ENCODE measurements at regions not wholly inside any gene's neighbourhood (a gene's known extent, or its start where the extent isn't known, plus 50 kb on each side); places are given as distances from the start of the nearest gene placed in this dataset.

DNA sequence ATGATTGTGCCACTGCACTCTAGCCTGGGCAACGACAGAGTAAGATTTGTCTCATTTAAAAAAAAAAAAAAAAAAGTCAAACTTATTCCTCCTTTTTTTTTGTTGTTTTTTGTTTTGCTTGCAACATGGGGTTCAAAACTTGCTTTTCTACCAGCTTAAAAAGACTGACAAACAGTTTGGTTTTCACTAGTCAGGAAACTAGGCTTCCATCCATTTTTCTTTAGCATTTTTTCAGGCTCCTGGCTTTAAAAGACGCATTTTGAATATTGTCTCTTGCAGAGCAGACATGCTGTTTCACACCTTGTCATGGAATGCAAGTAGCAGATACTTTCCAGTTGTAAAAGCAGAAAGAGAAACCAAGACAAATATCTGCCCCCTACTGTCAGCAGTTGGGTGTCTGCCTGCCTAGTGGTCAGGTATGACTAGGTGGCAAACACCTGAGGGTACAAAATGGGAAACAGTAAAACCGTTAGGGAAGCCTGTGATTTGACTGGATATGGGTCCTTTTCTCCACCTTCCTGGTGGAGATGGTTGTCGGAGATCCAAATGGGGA is 139.9 kb downstream of the CCDC71L start:
- Histone ChIP-seq H3K36me3 (ENCODE audit: control insufficient read depth in 2 of 2, insufficient read depth in 1 of 2, low read length in 2 of 2) (no peaks in the 10 kb centered on the region), H3K27ac (ENCODE audit: extremely low read depth, low read depth, low read length) (no peak overlapping the region), H3K4me3 (ENCODE audit: low read depth, low read length) (no peak overlapping the region), H3K9me3 (ENCODE audit: control insufficient read depth, insufficient read depth, low read depth, low read length) (no peaks in the 10 kb centered on the region), H3K4me1 (ENCODE audit: control insufficient read depth, insufficient read depth, low read length) (no peaks in the 10 kb centered on the region)
- CTCF ChIA-PET = interaction anchor here (0.5 to 0.7 kb wide), 2 partner anchors 327 to 1048 kb away, joined by 3 read pairs; no protein-coding TSS in a partner anchor
- TF ChIP-seq ZNF112 (tag by site-specific recombination; IDR thresholded peaks at IDR 0.05) (no peak), ZFP69B (tag by site-specific recombination; IDR thresholded peaks at IDR 0.05) (no peak), ZFP37 (tag by site-specific recombination; IDR thresholded peaks at IDR 0.05) (no peak), ZNF791 (tag by site-specific recombination; IDR thresholded peaks at IDR 0.05) (no peak), SETDB1 (IDR thresholded peaks at IDR 0.05; ENCODE audit: insufficient read length, low read length) (no peak), ZNF423 (tag by site-specific recombination; IDR thresholded peaks at IDR 0.05) (no peak), ZNF621 (tag by site-specific recombination; IDR thresholded peaks at IDR 0.05) (no peak), ZNF433 (tag by site-specific recombination; IDR thresholded peaks at IDR 0.05; ENCODE audit: low read depth) (no peak), ZNF23 (tag by site-specific recombination; IDR thresholded peaks at IDR 0.05; ENCODE audit: borderline replicate concordance) (no peak)
- TF ChIP-seq, protein P1, sequence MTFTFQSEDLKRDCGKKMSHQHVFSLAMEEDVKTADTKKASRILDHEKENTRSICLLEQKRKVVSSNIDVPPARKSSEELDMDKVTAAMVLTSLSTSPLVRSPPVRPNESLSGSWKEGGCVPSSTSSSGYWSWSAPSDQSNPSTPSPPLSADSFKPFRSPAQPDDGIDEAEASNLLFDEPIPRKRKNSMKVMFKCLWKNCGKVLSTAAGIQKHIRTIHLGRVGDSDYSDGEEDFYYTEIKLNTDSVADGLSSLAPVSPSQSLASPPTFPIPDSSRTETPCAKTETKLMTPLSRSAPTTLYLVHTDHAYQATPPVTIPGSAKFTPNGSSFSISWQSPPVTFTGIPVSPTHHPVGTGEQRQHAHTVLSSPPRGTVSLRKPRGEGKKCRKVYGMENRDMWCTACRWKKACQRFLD (tag by site-specific recombination; IDR thresholded peaks at IDR 0.05) = no peak
- TF ChIP-seq, protein P2, sequence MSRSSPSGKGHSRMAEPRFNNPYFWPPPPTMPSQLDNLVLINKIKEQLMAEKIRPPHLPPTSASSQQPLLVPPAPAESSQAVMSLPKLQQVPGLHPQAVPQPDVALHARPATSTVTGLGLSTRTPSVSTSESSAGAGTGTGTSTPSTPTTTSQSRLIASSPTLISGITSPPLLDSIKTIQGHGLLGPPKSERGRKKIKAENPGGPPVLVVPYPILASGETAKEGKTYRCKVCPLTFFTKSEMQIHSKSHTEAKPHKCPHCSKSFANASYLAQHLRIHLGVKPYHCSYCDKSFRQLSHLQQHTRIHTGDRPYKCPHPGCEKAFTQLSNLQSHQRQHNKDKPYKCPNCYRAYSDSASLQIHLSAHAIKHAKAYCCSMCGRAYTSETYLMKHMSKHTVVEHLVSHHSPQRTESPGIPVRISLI (tag by site-specific recombination; IDR thresholded peaks at IDR 0.05) = no peak
- TF ChIP-seq, protein P3, sequence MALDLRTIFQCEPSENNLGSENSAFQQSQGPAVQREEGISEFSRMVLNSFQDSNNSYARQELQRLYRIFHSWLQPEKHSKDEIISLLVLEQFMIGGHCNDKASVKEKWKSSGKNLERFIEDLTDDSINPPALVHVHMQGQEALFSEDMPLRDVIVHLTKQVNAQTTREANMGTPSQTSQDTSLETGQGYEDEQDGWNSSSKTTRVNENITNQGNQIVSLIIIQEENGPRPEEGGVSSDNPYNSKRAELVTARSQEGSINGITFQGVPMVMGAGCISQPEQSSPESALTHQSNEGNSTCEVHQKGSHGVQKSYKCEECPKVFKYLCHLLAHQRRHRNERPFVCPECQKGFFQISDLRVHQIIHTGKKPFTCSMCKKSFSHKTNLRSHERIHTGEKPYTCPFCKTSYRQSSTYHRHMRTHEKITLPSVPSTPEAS (tag by site-specific recombination; IDR thresholded peaks at IDR 0.05) = no peak
- POLR2A ChIA-PET = no interaction called here

DNA sequence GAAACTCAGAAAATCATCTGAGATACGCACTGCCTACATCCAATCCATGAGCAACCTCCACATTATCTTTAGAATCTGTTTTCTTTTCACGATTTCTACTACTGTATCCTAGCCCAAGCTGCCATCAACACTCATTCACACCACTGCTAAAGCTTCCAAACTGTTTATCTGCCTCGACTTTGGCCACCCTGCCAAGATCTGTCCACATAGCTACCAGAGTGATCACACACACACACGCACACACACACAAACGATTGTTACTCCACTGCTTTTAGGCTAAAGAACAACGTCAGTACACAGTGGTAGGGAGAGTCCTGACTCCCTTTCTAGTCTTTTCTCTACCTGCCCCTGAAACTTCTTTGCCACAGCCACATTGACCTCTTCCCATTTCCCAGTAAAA is 142.0 kb downstream of the CCDC71L start:
- Histone ChIP-seq H3K4me3 (ENCODE audit: low read depth, low read length) (no peak overlapping the region), H3K4me1 (ENCODE audit: control insufficient read depth, insufficient read depth, low read length) (no peaks in the 10 kb centered on the region), H3K27ac (ENCODE audit: extremely low read depth, low read depth, low read length) (no peak overlapping the region), H3K36me3 (ENCODE audit: control insufficient read depth in 2 of 2, insufficient read depth in 1 of 2, low read length in 2 of 2) (no peaks in the 10 kb centered on the region), H3K9me3 (ENCODE audit: control insufficient read depth, insufficient read depth, low read depth, low read length) (no peaks in the 10 kb centered on the region)
- ChIA-PET CTCF (no interaction called here), POLR2A (no interaction called here)
- TF ChIP-seq ZNF521 (tag by site-specific recombination; IDR thresholded peaks at IDR 0.05) (no peak), ZNF792 (tag by site-specific recombination; IDR thresholded peaks at IDR 0.05) (no peak), ZBTB8A (tag by site-specific recombination; IDR thresholded peaks at IDR 0.05) (no peak), ZBTB48 (tag by site-specific recombination; IDR thresholded peaks at IDR 0.05) (no peak), ZNF221 (tag by site-specific recombination; IDR thresholded peaks at IDR 0.05; ENCODE audit: borderline replicate concordance) (no peak), ZNF654 (tag by site-specific recombination; IDR thresholded peaks at IDR 0.05; ENCODE audit: low read depth) (no peak), SETDB1 (IDR thresholded peaks at IDR 0.05; ENCODE audit: insufficient read length, low read length) (no peak), TRIM28 (IDR thresholded peaks at IDR 0.05; ENCODE audit: borderline replicate concordance, low read length) (no peak)
- TF ChIP-seq, protein P4, sequence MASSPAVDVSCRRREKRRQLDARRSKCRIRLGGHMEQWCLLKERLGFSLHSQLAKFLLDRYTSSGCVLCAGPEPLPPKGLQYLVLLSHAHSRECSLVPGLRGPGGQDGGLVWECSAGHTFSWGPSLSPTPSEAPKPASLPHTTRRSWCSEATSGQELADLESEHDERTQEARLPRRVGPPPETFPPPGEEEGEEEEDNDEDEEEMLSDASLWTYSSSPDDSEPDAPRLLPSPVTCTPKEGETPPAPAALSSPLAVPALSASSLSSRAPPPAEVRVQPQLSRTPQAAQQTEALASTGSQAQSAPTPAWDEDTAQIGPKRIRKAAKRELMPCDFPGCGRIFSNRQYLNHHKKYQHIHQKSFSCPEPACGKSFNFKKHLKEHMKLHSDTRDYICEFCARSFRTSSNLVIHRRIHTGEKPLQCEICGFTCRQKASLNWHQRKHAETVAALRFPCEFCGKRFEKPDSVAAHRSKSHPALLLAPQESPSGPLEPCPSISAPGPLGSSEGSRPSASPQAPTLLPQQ (tag by site-specific recombination; IDR thresholded peaks at IDR 0.05) = no peak
- TF ChIP-seq, protein P5, sequence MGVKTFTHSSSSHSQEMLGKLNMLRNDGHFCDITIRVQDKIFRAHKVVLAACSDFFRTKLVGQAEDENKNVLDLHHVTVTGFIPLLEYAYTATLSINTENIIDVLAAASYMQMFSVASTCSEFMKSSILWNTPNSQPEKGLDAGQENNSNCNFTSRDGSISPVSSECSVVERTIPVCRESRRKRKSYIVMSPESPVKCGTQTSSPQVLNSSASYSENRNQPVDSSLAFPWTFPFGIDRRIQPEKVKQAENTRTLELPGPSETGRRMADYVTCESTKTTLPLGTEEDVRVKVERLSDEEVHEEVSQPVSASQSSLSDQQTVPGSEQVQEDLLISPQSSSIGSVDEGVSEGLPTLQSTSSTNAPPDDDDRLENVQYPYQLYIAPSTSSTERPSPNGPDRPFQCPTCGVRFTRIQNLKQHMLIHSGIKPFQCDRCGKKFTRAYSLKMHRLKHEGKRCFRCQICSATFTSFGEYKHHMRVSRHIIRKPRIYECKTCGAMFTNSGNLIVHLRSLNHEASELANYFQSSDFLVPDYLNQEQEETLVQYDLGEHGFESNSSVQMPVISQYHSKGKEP (tag by site-specific recombination; IDR thresholded peaks at IDR 0.05) = no peak
- TF ChIP-seq, protein P3 (tag by site-specific recombination; IDR thresholded peaks at IDR 0.05) = no peak
- TF ChIP-seq, protein P6, sequence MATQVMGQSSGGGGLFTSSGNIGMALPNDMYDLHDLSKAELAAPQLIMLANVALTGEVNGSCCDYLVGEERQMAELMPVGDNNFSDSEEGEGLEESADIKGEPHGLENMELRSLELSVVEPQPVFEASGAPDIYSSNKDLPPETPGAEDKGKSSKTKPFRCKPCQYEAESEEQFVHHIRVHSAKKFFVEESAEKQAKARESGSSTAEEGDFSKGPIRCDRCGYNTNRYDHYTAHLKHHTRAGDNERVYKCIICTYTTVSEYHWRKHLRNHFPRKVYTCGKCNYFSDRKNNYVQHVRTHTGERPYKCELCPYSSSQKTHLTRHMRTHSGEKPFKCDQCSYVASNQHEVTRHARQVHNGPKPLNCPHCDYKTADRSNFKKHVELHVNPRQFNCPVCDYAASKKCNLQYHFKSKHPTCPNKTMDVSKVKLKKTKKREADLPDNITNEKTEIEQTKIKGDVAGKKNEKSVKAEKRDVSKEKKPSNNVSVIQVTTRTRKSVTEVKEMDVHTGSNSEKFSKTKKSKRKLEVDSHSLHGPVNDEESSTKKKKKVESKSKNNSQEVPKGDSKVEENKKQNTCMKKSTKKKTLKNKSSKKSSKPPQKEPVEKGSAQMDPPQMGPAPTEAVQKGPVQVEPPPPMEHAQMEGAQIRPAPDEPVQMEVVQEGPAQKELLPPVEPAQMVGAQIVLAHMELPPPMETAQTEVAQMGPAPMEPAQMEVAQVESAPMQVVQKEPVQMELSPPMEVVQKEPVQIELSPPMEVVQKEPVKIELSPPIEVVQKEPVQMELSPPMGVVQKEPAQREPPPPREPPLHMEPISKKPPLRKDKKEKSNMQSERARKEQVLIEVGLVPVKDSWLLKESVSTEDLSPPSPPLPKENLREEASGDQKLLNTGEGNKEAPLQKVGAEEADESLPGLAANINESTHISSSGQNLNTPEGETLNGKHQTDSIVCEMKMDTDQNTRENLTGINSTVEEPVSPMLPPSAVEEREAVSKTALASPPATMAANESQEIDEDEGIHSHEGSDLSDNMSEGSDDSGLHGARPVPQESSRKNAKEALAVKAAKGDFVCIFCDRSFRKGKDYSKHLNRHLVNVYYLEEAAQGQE (tag by site-specific recombination; IDR thresholded peaks at IDR 0.05) = no peak
